Ishikawa (cell line): ENCODE measurements at regions not wholly inside any gene's neighbourhood (a gene's known extent, or its start where the extent isn't known, plus 50 kb on each side); places are given as distances from the start of the nearest gene placed in this dataset.

ENCODE experiments used
- CEBPB ChIP-seq: IDR thresholded peaks from 2 replicates; pipeline ENCODE4 v1.6.1; 2012
- CREB1 ChIP-seq: IDR thresholded peaks from 2 replicates; pipeline ENCODE4 v1.6.1; 2012; ENCODE audit warnings: low read depth
- EGR1 ChIP-seq: IDR thresholded peaks from 2 replicates; pipeline ENCODE4 v1.6.1; 2012
- EP300 ChIP-seq: IDR thresholded peaks from 2 replicates; pipeline ENCODE4 v1.6.1; 2012; ENCODE audit warnings: borderline replicate concordance
- FOXM1 ChIP-seq: IDR thresholded peaks from 2 replicates; pipeline ENCODE4 v1.6.1; 2012; ENCODE audit warnings: low read depth, borderline replicate concordance
- MAX ChIP-seq: IDR thresholded peaks from 2 replicates; pipeline ENCODE4 v1.6.1; 2012
- NFIC ChIP-seq: IDR thresholded peaks from 2 replicates; pipeline ENCODE4 v1.6.1; 2012
- RAD21 ChIP-seq: IDR thresholded peaks from 2 replicates; pipeline ENCODE4 v1.6.1; 2012; ENCODE audit warnings: low read depth
- REST ChIP-seq: IDR thresholded peaks from 2 replicates; pipeline ENCODE4 v1.6.1; 2012; ENCODE audit warnings: low read depth, mild to moderate bottlenecking
- TAF1 ChIP-seq: IDR thresholded peaks from 2 replicates; pipeline ENCODE4 v1.6.1; 2012; ENCODE audit warnings: low read depth, mild to moderate bottlenecking
- TCF12 ChIP-seq: IDR thresholded peaks from 2 replicates; pipeline ENCODE4 v1.6.1; 2012; ENCODE audit warnings: low read depth
- TEAD4 ChIP-seq: IDR thresholded peaks from 2 replicates; pipeline ENCODE4 v1.6.1; 2012
- USF1 ChIP-seq: IDR thresholded peaks from 2 replicates; pipeline ENCODE4 v1.6.1; 2012
- YY1 ChIP-seq: IDR thresholded peaks from 2 replicates; pipeline ENCODE4 v1.6.1; 2012; ENCODE audit warnings: low read depth
- ZBTB7A ChIP-seq: IDR thresholded peaks from 2 replicates; pipeline ENCODE4 v1.6.1; 2012; ENCODE audit warnings: low read depth

GRCh38 chr4:57607566-57608180 is 497.5 kb upstream of the IGFBP7 start:
- no peak for TF ChIP-seq CREB1
- no peak for TF ChIP-seq FOXM1
- no peak for TF ChIP-seq TCF12
- TF ChIP-seq MAX: no peak
- no peak for TF ChIP-seq TAF1
- no peak for TF ChIP-seq CEBPB
- no peak for TF ChIP-seq YY1
- TF ChIP-seq REST: no peak
- TF ChIP-seq USF1: no peak
- TF ChIP-seq ZBTB7A: no peak
- TF ChIP-seq NFIC: no peak
- no peak for TF ChIP-seq EP300
- TF ChIP-seq EGR1: no peak
- TF ChIP-seq TEAD4: no peak
- no peak for TF ChIP-seq RAD21

- TF ChIP-seq EGR1 (no peak), TCF12 (no peak), REST (no peak), CEBPB (no peak), EP300 (no peak), USF1 (no peak)
Observed at GRCh38 chr4:57605376-57605775, 495.2 kb upstream of the IGFBP7 start.

GRCh38 chr4:57602141-57602540 is 492.0 kb upstream of the IGFBP7 start:
- TF ChIP-seq FOXM1 (no peak), ZBTB7A (no peak), TCF12 (no peak)

GRCh38 chr4:57591073-57591472 is 480.9 kb upstream of the IGFBP7 start:
- TF ChIP-seq TCF12: no peak
- no peak for TF ChIP-seq USF1
- TF ChIP-seq EP300: no peak
- TF ChIP-seq YY1: no peak
- TF ChIP-seq NFIC: no peak
- TF ChIP-seq TEAD4: no peak
- TF ChIP-seq ZBTB7A: no peak
- no peak for TF ChIP-seq MAX
- no peak for TF ChIP-seq REST
- TF ChIP-seq CEBPB: no peak
- no peak for TF ChIP-seq FOXM1
- no peak for TF ChIP-seq EGR1

- TF ChIP-seq FOXM1 (no peak), USF1 (no peak), CREB1 (no peak), REST (no peak), TAF1 (no peak), MAX (no peak), ZBTB7A (no peak), CEBPB (no peak), EGR1 (no peak), EP300 (no peak), TCF12 (no peak), RAD21 (no peak)
Observed at GRCh38 chr4:57588557-57588956, 478.4 kb upstream of the IGFBP7 start.
